Psoas muscle (tissue), 7 donors: ENCODE measurements at regions not wholly inside any gene's neighbourhood (a gene's known extent, or its start where the extent isn't known, plus 50 kb on each side); places are given as distances from the start of the nearest gene placed in this dataset.
"Not testable (repeated sequence)": the region's sequence is repeated elsewhere in the genome, so short reads cannot be mapped to it uniquely, and the experiment has no call there.

Source experiments
- ATAC-seq, 4 donors: fragments of 200-7000 bp; cut with Tn5 transposase; one replicate each; pipeline ENCODE4 v1.9.1; 2020; ENCODE audit warnings: moderate library complexity in 3 of 4, mild to moderate bottlenecking in 2 of 4
- DNase-seq, 2 donors: peaks; one replicate each; pipeline ENCODE4 v3.0.0-alpha.2; 2020
- H3K27ac ChIP-seq: fragments of 200-600 bp; one replicate; pipeline ENCODE4 v1.8.0; 2022
- H3K27me3 ChIP-seq, 3 donors: fragments of 200-600 bp in 1 of 3; one replicate each; pipeline versions ENCODE4 v1.6.1 to v1.8.0; 2013 to 2022; ENCODE audit warnings: low read length in 2 of 3, mild to moderate bottlenecking in 2 of 3, moderate library complexity in 1 of 3; ENCODE audit not compliant: insufficient read depth in 3 of 3
- H3K36me3 ChIP-seq, 2 donors: fragments of 200-600 bp in 1 of 2; one replicate each; pipeline versions ENCODE4 v1.6.1 to v1.8.0; 2013 to 2022; ENCODE audit warnings: low read depth in 1 of 2, mild to moderate bottlenecking in 1 of 2, moderate library complexity in 1 of 2; ENCODE audit not compliant: insufficient read depth in 1 of 2
- H3K4me1 ChIP-seq: fragments of 200-600 bp; one replicate; pipeline ENCODE4 v1.8.0; 2022
- H3K4me3 ChIP-seq: fragments of 200-600 bp; one replicate; pipeline ENCODE4 v1.8.0; 2022; ENCODE audit warnings: mild to moderate bottlenecking
- H3K9me3 ChIP-seq: fragments of 200-600 bp; one replicate; pipeline ENCODE4 v1.8.0; 2022
- WGBS, 3 donors: extraction: QIAGEN DNeasy Blood & Tissue Kit; methylation state at CpG; one replicate each; pipeline versions ENCODE4 v1.1.6 to v1.1.7; 2013; 5-methylcytosine and 5-hydroxymethylcytosine counted together
- intact Hi-C, 2 donors: fragments of 100-400 bp; cut with DNase I; formaldehyde crosslinking; loops; one replicate each; pipeline versions ENCODE4 v1.11.0 to v1.14.2; 2022
- TF ChIP-seq, protein P1 (sequence below): fragments of 200-600 bp; IDR thresholded peaks from one replicate; pipeline ENCODE4 v1.8.0; 2022; ENCODE audit warnings: antibody characterized with exemption
- donor health status: healthy with polysubstance abuse.
- donor health status: DM: no; HTN: no; CAD: no; lungs with moderate emphysema.
- donor health status: Bipolar disorder and iron deficiency.
- donor health status: healthy.
- donor health status: DM: yes; HTN: yes; CAD: no.
- donor health status: DM: no; HTN: no; CAD: no.
- donor health status: DM: yes; HTN: yes; CAD: no.

GRCh38 chr17:53475002-53475401 lies 347.7 kb upstream of the KIF2B start:
- TF ChIP-seq, protein P1, sequence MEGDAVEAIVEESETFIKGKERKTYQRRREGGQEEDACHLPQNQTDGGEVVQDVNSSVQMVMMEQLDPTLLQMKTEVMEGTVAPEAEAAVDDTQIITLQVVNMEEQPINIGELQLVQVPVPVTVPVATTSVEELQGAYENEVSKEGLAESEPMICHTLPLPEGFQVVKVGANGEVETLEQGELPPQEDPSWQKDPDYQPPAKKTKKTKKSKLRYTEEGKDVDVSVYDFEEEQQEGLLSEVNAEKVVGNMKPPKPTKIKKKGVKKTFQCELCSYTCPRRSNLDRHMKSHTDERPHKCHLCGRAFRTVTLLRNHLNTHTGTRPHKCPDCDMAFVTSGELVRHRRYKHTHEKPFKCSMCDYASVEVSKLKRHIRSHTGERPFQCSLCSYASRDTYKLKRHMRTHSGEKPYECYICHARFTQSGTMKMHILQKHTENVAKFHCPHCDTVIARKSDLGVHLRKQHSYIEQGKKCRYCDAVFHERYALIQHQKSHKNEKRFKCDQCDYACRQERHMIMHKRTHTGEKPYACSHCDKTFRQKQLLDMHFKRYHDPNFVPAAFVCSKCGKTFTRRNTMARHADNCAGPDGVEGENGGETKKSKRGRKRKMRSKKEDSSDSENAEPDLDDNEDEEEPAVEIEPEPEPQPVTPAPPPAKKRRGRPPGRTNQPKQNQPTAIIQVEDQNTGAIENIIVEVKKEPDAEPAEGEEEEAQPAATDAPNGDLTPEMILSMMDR: no peak
- Histone ChIP-seq H3K4me1 (no peaks in the 10 kb centered on the region), H3K9me3 (no peaks in the 10 kb centered on the region), H3K4me3 (no peak overlapping the region), H3K27ac (no peak overlapping the region), H3K27me3 (no peaks in the 10 kb centered on the region), H3K36me3 (no peaks in the 10 kb centered on the region)
- intact Hi-C loops: no loop called here
- 58 to 77% (median 61%) methylated on average over 3 of the region's 3 CpGs for WGBS, 3 donors
- ATAC-seq (no peak), DNase-seq (no peak)

DNA sequence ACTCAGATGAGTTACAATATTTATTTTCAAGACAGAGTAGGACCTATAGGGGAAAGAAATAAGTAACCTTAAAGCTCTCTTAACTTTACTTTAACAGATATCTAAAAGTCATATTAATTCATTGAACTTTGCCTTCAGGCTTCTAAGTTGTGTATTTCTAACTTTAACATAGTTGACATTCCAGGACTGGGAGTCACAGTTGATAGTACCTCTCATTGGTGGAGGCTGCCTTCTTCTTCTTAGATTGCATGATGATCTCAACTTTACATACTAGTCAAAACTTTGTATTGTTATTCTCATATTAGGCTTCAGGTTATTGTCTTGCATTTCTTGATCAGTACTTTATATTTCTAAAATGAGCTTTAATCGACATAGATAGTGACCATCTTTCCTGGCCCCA lies 350.1 kb upstream of the KIF2B start:
- WGBS, 3 donors: 91 to 98% (median 94%) methylated on average over 1 of the region's 1 CpG
- intact Hi-C loops: no loop called here
- Histone ChIP-seq H3K4me3 (no peak overlapping the region), H3K36me3 (no peaks in the 10 kb centered on the region), H3K27ac (no peak overlapping the region), H3K4me1 (no peaks in the 10 kb centered on the region), H3K9me3 (no peaks in the 10 kb centered on the region), H3K27me3 (no peaks in the 10 kb centered on the region)
- no peak for ATAC-seq
- TF ChIP-seq, protein P1: no peak
- DNase-seq: no peak

DNA sequence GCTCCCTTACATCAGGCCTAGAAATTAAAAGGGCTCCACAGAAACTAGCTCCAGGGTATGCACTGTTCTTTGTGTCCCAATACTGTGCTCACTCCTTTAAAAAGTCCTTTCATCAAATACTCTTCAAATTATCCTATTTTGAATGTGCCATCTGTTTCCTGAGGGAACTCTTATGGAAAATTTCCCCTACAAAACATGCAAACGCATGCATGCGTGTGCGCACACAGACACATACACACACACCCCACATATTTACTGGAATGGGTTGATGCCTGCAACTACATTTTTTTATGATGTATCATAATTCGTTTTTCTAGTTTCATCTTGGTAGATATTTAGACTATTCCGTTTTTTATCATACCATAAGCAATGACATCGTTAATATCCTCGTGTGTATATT lies 351.2 kb upstream of the KIF2B start:
- no peak for DNase-seq
- no peak overlapping the region for H3K27ac ChIP-seq
- no peaks in the 10 kb centered on the region for H3K36me3 ChIP-seq
- TF ChIP-seq, protein P1: no peak
- H3K4me1 ChIP-seq: no peaks in the 10 kb centered on the region
- ATAC-seq: no peak
- intact Hi-C loops: no loop called here
- 85 to 86% (median 85%) methylated on average over 7 of the region's 7 CpGs for WGBS, 3 donors
- H3K27me3 ChIP-seq: no peaks in the 10 kb centered on the region
- no peaks in the 10 kb centered on the region for H3K9me3 ChIP-seq
- no peak overlapping the region for H3K4me3 ChIP-seq

- Histone ChIP-seq H3K4me3 (no peak overlapping the region), H3K36me3 (no peaks in the 10 kb centered on the region), H3K27me3 (no peaks in the 10 kb centered on the region), H3K27ac (no peak overlapping the region), H3K9me3 (no peaks in the 10 kb centered on the region), H3K4me1 (no peaks in the 10 kb centered on the region)
- WGBS, 3 donors: 28 to 34% (median 31%) methylated on average over 1 of the region's 1 CpG
- no peak for DNase-seq
- intact Hi-C loops: no loop called here
- TF ChIP-seq, protein P1: no peak
- no peak for ATAC-seq
These were observed 352.1 kb upstream of the KIF2B start for GRCh38 chr17:53470626-53471025.

GRCh38 chr17:53466733-53467132 lies 356.0 kb upstream of the KIF2B start:
- H3K9me3 ChIP-seq: no peaks in the 10 kb centered on the region
- H3K4me1 ChIP-seq: no peaks in the 10 kb centered on the region
- no peak for ATAC-seq
- no peaks in the 10 kb centered on the region for H3K27me3 ChIP-seq
- H3K4me3 ChIP-seq: no peak overlapping the region
- DNase-seq: no peak
- H3K27ac ChIP-seq: no peak overlapping the region
- TF ChIP-seq, protein P1: no peak
- no peaks in the 10 kb centered on the region for H3K36me3 ChIP-seq
- intact Hi-C loops: no loop called here

GRCh38 chr17:53464396-53464795 lies 358.3 kb upstream of the KIF2B start:
- H3K36me3 ChIP-seq, H3K9me3 ChIP-seq, H3K27ac ChIP-seq, H3K4me1 ChIP-seq, ATAC-seq, H3K4me3 ChIP-seq, intact Hi-C loops, H3K27me3 ChIP-seq, DNase-seq: not testable (repeated sequence)
- 81 to 86% (median 82%) methylated on average over 8 of the region's 8 CpGs for WGBS, 3 donors
